Hematopoietic multipotent progenitor cell treated with erythropoietin and hydrocortisone succinate and interleukin-3 and kit ligand, for 4 days (in vitro differentiated cells): ENCODE measurements at regions not wholly inside any gene's neighbourhood (a gene's known extent, or its start where the extent isn't known, plus 50 kb on each side); places are given as distances from the start of the nearest gene placed in this dataset.
"Not testable (repeated sequence)": the region's sequence is repeated elsewhere in the genome, so short reads cannot be mapped to it uniquely, and the experiment has no call there.

Experiments
- DNase-seq: peaks from one replicate; pipeline ENCODE4 v3.0.0-alpha.2; 2015

DNA sequence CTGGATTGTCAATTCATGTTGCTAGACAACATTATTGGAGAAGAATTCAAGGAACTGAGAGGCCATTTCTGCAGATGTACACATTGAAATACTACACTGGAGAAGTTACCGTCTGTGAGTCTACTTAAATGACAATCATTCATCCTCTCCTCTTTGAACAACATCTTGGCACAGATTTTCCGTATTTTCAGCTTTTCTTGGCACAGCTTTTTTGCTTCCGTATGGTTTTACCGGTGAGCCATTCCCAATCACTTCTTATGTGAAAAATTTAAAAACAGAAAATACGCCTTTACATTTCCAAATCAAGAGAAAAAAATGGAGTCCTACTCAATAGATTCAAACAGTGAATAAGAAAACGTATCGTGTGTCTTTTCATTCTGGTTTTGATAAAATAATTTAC is 1493.7 kb downstream of the AMY1C start:
- DNase-seq, result no peak

DNA sequence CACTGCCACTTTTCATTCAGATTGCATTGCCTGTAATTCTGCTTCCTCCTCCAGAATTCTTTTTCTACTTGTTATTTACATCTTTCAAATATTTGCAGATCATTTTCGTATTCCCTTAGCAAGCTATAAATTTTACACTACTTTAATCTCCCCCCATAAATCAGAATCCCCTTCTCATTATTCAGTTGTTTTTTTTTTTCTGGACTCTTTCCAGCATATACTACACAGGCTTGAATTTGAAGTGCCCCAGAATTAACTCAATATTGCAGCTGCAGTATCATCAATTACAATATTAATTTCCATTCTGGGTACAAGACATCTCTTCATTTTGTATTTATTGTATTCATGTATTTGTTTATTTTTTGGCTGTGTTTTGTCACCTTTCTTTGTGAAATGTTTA is 1494.3 kb downstream of the AMY1C start:
- no peak for DNase-seq

DNA sequence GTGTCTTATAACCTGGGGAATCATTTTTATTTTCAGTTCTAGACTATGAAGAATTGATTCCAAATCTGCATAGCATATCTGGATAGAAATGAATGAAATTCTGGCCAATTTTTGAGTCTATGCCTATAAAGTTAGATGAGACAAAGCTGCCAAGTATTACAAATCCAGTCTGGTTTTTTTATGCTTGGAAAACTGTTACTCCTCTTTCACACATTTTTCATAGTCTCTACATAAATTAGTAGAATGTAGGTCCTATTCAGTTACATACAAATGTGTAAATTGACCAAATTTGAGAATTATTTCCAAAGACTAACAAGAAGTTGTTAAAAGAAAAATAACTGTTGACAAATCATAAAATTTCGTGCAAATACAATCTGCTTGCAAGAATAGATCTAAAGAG is 1505.2 kb downstream of the AMY1C start:
- no peak for DNase-seq

DNA sequence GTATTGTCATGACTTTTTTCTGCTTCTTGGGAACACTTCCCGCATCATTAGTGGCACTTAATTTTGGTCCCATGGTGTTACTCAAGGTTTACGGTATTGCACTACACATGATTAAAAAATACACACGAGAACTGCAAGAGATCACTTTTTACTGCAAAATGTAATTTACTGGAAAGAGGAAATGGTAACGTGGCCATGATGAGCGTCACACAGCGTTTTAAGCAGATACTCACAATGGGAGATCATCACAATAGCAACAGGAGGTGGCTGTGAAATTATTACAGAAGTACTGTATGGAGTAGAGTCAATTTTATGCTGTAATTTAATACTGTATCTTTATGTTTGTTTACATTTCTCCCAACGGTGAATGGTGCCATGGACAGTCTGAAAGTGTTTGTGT is 1510.3 kb downstream of the AMY1C start:
- DNase-seq, result no peak

DNA sequence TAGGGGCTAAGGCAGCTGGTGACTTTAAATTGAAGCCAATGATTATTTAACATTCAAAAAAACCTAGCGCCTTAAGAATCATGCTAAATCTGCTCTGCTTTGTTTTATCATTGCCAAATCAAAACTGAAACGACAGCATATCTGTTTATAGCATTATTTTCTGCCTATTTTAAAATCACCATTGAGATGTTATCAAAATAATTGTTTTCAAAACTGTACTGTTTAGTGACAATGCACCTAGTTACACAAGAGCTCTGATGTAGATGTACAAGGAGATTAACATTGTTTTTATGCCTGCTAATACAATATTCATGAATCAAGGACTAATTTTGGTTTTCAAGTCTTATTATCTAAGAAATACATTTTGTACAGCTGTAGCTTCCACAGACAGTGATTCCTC is 1521.3 kb downstream of the AMY1C start:
- no peak for DNase-seq

DNA sequence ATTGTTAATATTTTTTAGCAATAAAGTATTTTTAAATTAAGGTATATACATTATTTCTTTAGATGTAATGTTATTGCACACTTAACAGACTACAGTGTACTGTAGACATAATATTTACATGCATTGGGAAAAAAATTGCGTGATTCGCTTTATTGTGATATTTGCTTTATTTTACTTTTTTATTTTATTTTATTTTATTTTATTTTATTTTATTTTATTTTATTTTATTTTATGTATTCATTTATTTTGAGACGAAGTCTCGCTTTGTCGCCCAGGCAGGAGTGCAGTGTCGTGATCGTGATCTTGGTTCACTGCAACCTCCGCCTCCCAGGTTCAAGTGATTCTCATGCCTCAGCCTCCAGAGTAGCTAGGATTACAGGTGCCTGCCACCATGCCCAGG is 1522.7 kb downstream of the AMY1C start:
- DNase-seq, result not testable (repeated sequence)

DNA sequence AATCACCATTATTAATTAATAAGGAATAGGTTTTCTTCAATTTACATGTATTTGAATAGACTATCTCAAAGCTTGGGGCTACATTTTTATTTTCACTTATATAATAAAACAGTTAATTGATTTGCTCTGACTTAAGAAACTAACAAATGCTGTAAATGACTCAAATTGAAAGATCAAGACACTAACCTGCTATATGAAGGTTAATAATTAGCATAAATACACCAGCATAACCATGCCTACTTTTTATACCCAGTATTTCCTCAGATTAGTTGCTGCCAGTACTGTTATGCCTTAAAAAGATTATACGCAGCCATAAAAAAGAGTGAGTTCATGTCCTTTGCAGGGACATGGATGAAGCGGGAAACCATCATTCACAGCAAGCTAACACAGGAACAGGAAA is 1545.1 kb downstream of the AMY1C start:
- no peak for DNase-seq

DNA sequence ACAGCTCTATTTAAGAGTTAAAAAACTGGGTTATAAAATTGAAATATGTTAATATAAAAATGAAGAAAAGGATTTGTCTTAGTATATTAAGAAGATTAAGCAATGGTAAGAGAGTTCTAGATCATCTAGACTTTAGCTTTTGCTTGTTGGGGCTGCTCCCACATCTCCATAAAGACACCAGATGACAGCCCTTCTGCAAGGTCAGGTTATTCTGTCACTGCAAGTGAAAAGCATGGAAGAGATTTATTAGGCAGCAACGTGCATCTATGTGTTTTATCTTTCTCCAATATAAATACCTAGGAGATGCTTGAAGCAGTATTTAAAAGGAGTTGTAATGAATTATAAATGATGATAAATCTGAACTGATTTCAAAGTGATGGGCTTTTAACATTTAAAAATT is 1560.4 kb downstream of the AMY1C start:
- no peak for DNase-seq

DNA sequence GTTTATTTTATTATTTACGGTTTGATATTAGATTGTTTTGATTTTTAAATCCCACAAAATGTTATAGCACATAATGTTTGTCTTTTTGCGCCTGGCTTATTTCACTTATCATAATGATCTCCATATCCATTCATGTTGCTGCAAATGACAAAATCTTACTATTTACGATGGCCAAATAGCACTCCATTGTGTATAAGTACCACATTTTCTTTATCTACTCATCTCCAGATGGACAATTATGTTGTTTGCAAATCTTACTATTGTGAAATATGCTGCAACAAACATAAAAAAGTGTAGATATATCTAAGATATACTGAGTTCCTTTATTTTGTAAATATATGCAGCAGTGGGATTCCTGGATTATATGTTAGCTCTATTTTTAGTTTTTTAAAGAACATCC is 1568.3 kb downstream of the AMY1C start:
- no peak for DNase-seq

DNA sequence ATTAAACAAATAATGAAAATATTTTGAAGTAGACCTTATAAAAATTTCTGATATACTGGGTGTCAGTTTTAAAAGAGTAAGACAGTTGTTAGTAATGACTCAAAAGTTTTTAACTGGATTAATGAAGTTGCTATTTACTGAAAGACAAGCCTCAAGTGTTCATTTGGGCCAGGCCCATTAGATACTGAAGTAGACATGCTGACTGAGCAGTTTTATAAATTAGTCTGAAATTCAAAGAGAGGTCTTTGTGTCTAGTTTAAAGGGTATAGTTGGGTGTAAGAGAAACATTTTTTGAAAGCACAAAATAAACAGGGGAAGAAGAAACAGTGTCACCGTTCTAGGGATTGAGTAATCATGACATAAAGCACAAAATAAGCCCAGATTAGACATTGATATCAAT is 1577.2 kb downstream of the AMY1C start:
- DNase-seq, result no peak

DNA sequence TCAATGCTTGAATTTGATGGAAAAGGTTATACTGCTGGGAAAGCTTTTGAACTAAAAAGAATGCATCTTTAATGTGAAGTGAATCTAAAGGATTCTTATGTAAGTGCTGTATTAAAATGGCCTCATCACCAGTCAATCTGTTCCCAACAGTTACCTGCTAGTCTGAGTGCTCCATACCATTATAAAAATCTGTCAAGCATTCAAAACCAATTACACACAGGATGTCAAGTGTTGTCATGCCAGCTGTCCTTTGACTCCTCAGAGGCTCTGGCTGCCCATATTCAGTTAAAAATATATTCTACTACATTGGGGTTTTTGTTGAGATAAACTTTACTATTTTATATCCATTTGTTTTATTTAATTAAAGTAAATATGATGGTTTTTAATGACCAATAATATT is 1587.7 kb downstream of the AMY1C start:
- DNase-seq, result no peak

DNA sequence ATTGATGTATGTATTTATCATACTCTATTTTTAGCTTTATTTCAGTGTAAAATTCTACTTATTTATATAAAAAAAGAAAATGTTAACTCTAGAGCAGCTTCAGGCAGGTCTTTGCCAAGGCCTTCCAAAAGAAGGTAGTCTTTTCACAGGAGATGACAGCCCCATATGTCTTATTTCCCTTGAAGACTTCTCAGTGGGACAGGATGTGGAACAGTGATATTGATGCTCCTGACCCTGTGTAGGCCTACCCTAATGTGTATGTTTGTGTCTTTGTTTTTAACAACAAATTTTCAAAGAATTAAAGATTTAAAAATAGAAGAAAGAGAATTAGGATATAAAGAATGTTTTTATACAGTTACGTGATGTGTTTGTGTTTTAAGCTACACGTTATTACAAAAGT is 1593.6 kb downstream of the AMY1C start:
- DNase-seq, result no peak

DNA sequence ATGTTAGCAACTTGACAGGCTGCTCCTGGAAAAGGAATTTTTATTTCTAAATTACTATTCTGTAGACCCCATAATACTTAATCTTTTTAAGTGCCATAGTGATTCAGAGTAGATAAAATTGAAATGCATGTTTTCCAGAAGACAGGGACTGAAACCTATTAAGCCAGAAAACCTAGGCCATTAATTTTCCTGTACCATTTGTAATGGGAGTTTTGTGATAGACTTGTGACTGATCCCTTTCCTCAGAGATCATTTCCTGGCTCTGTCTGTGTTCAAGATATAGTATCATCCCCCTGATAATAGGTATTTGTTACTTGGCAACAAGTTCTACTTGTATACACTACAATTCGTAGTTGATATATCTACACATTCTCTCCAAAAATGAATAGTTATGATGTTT is 1609.8 kb downstream of the AMY1C start:
- no peak for DNase-seq

DNA sequence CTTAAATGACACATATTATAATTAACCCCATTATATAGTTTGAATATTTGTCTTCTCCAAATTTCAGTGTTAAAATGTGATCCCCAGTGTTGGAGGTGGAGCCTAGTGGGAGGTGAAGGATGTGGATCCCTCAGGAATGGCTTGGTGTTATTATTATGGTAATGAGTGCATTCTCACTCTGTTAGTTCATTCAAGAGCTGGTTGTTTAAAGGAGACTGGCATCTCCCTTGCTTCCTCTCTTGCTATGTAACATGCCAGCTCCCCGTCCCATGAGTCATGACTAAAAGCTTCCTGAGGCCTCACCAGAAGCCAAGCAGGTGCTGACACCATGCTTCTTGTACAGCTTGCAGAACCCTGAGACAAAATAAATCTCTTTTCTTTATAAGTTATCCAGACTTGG is 1612.7 kb downstream of the AMY1C start:
- DNase-seq, result no peak

DNA sequence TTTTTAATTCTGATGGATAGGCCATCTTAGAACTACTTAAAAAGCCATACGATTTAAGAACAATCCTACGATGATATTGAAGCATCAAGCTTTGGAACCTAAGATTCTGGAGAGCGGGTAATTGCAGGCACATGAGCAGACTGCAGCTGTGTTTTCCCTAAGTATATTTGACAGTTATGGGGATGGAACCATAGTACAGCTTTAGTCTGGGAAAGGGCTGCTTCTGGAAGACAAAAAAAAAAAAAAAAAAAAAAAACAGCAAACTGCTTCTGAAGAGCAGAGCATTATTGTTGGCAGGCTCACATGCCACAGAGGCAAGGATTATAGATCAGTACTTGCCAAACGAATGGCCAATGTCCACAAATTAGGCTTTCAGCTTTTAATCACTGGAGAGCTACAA is 1618.7 kb downstream of the AMY1C start:
- DNase-seq, result no peak

DNA sequence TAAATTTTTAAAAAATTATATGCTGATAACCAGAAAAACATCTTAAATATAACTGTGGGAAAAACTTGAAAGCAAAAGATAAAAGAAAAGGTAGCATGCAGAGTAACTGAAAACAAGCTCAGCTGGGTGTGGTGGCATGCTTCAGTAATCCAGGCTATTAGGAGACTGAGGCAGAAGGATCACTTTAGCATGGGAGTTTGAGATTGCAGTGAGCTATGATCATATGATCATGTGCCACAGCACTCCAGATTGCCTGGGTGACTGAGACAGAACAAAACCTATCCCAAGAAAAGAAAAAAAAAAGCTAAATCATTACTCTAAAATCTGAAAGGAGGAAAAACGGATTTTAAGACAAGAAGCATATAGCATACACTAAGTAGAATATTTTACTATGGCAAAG is 1624.0 kb downstream of the AMY1C start:
- no peak for DNase-seq

DNA sequence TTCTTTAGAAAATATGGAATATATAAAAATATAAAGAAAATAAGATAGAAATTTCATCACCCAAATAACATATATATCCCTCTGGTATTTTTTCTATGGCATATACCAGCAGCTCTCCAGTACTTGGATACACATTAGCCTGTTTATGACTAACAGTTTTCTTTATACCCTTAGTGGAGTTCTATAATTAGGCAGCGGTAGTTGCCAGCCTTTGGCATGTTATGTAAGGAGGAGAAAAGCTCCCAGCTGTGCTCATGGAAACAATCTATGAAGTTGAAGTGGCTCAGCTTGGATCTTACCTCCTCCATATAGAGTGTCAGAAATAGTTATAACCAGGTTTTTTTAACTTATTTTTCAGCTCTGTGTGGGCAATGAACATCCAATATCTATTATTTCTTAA is 1636.8 kb downstream of the AMY1C start:
- no peak for DNase-seq

DNA sequence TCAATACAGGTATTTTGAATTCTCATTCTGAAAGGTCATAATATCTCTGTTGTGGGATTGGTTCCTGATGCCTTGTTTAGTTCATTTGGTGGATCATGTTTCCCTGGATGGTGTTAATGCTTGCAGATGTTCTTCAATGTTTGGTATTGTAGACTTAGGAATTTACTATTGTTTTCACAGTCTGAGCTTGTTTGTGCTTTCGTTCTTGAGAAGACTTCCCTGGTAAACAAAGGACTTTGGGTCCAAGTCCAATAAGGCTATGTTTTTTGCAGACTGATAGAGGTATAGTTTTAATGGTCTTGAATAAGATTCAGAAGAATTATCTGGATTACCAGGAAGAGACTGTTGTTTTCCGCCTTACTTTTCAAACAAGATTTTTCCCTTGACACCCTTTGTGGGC is 1646.3 kb downstream of the AMY1C start:
- no peak for DNase-seq

DNA sequence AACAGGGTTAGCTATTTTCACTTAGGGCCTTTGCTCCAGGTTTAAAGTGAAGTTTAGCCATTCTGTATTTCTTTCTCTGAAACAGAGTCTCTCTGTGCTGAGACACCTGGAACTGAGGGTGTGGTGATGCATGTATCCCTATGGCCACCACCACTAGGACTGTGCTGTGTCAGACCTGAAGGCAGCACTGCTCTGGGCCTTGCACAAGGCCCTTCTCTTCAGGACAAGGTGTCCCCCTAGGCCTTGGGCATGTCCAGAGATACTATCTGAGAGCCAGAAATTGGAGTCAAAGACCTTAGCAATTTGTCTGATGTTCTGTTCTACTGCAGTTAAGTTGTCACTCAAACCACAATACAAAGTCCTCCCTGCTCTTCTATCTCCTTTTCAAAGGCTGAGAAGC is 1649.2 kb downstream of the AMY1C start:
- DNase-seq, result no peak

DNA sequence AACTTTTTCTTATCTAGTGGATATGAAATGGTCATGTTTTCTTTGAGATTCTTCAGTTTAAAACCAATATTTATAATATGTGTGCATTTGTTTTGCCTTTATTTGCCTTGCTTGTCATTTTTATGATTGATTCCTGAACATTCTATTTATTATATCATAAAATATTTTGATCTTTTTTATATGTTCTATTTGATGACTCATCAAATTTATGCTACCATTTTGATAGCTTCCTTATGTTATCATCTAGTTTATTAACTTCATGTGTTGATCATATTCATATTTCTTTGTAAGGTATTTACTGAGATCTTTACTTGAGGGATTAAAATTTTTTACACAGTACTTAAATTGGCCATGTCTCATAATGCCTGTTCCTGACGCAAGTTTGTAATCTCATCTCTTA is 1650.0 kb downstream of the AMY1C start:
- no peak for DNase-seq

DNA sequence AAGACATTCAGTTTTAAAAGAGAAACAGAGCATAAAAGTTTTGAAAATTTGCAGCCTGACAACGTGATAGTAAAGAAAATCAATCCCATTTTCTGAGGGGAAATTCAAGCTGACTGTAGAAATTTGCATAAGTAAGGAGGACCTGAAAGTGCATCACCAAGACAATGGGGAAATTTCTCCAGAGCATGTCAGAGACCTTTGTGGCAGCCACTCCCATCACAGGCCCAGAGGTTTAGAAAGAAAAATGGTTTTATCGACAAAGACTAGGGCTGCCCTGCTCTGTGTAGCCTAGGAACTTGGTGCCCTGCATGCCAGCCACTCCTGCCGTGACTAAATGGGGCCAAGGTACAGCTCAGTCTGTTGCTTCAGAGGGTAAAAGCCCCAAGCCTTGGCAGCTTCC is 1640.2 kb upstream of the PRMT6 start:
- DNase-seq, result no peak

DNA sequence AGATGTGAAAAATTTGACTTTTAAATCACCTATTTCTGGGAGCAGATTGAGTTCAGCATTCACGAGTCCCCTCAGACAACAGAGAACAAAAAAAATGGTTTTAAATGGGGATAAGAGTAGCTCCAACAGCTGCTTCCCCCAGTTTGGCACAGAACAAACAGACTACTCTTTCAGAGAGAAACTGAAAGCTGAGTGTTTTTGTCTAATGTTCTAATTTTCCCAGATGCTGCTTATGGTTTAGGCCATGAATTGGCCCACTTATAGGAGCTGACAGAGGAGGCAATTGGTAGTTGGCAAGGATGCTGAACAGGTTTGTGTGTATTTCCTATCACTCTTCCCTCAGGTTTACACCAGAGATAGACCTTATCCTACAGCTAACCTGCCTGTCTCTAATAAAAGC is 1637.4 kb upstream of the PRMT6 start:
- no peak for DNase-seq

DNA sequence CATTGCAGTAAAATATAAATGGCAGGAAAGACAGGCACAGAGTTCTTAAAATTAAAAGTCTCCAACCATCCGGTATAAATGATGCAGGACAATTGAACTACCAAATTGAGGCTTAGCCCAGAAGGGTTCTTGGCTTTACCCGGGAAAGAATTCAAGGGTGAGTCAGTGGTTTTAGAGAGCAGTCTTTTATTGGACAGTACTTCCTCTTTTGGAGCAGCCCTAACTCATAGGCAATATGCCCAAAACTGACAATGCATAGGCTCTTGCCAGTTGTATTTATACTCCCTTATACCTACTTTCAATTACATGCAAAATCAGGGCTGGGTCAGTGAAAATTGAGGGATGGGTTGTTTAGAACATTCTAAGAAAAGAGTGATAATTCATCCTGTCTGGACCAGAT is 1628.9 kb upstream of the PRMT6 start:
- DNase-seq, result peak; percentile 37

DNA sequence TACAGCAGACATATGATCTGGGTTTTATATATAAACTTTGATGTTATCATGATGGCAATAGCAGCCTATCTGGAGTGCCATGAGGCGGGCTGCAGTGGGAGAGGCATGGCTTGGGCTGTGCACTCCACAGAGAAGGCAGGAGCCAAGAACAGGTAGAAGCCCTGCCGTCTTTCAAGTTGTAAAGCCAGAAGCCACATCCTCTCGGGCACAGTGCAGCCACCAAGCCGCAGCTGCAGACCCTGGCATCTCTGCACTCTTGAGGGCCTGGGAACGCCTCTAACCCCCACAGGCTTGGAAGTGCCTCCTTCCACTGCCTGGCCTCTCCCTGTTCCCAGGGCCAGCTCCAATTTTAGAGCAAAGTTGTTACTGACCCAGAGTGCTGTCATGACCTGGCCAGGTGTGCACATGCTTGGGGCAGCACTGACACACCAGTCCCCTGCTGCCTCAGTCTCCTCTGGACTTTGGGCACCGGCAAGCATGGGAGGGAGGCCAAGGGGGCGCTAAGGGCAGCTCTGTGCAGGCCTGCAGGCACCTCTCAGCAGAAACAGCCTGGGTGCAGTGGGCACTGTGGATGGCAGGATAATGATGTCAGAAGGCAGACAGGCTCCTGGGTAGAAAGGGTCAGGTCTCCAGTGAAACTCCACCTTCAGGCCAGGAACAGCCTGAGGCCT is 1619.8 kb upstream of the PRMT6 start:
- no peak for DNase-seq

DNA sequence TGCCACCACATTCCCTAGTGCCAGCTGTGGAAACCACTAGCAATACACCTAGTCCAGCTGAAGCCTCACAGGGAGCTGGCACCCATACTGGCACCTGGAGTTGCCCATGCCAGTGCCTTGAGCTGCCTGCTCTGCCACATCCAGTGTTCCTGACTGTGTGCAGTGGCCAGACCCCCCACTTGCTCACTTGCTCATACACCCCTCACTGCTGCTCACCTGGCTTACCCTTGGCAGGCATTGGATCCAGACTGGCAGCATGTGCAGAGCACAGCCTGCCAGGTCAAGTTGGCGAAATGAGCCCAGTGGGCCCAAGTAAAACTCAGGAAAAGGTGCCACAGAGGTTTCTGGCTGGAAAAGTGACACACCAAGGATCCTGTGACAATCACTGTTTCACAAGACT is 1618.6 kb upstream of the PRMT6 start:
- no peak for DNase-seq

DNA sequence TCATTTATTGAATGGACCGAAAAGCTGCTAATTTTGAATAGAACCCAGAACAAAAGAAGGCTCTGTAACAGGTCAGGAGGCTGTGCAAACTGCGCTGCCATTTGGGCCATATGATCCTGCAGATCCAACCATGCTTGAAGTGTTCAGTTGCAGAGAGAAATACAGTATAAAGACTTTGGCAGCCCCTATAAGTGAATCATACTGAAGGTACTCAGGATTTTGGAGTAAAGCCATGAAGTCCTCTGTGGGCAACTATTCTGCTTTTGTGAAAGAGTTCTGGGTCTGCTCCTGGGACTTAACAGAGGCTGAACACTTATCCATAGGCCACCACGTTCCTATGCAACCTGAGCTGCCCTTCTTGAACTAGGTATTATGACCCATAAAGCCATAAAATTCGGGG is 1613.6 kb upstream of the PRMT6 start:
- no peak for DNase-seq
